ENCODE measurements at regions not wholly inside any gene's neighbourhood (a gene's known extent, or its start where the extent isn't known, plus 50 kb on each side); places are given as distances from the start of the nearest gene placed in this dataset.

- peaks cover 0 to 15% (median 2%) of the 10 kb centered on the region in 12 donors for H3K4me1 ChIP-seq
- intact Hi-C loops (cut with DNase I): loop anchor here (2.0 to 10.0 kb wide), 8 partner anchors 125 to 568 kb away; partner anchors contain the start of gene DLL1 (in 7 of the 10)
- no peak overlapping the region for H3K27ac ChIP-seq
- TF ChIP-seq POLR2A (IDR thresholded peaks at IDR 0.05): no peak
- TF ChIP-seq, protein P1, sequence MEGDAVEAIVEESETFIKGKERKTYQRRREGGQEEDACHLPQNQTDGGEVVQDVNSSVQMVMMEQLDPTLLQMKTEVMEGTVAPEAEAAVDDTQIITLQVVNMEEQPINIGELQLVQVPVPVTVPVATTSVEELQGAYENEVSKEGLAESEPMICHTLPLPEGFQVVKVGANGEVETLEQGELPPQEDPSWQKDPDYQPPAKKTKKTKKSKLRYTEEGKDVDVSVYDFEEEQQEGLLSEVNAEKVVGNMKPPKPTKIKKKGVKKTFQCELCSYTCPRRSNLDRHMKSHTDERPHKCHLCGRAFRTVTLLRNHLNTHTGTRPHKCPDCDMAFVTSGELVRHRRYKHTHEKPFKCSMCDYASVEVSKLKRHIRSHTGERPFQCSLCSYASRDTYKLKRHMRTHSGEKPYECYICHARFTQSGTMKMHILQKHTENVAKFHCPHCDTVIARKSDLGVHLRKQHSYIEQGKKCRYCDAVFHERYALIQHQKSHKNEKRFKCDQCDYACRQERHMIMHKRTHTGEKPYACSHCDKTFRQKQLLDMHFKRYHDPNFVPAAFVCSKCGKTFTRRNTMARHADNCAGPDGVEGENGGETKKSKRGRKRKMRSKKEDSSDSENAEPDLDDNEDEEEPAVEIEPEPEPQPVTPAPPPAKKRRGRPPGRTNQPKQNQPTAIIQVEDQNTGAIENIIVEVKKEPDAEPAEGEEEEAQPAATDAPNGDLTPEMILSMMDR (IDR thresholded peaks at IDR 0.05): peak in 1 of 12 donors; percentile 6
- ATAC-seq (peak in 2 of 4 donors; percentile 28 to 53), DNase-seq (peak in 1 of 5 donors; percentile 27)
- 60 to 75% (median 67%) methylated on average over 27 to 28 of the region's 28 CpGs for WGBS, 4 donors
- no peaks in the 10 kb centered on the region for H3K36me3 ChIP-seq
- peaks cover 0 to 14% (median 0%) of the 10 kb centered on the region in 9 donors for H3K27me3 ChIP-seq
- no peak overlapping the region for H3K4me3 ChIP-seq
- H3K9me3 ChIP-seq: no peaks in the 10 kb centered on the region
Observed at GRCh38 chr6:169959136-169960002, 207.9 kb downstream of the ERMARD start.

- WGBS, 4 donors: 94 to 96% (median 95%) methylated on average over 10 of the region's 10 CpGs
- no peaks in the 10 kb centered on the region for H3K36me3 ChIP-seq
- intact Hi-C loops (cut with DNase I): loop anchor here in 2 of 10 donors (10.0 kb wide), 2 partner anchors 556 to 566 kb away; no protein-coding TSS in a partner anchor
- TF ChIP-seq POLR2A (IDR thresholded peaks at IDR 0.05): no peak
- TF ChIP-seq, protein P1 (IDR thresholded peaks at IDR 0.05): no peak
- peaks cover 0 to 15% (median 2%) of the 10 kb centered on the region in 12 donors for H3K4me1 ChIP-seq
- no peak overlapping the region for H3K4me3 ChIP-seq
- DNase-seq (peak in 1 of 5 donors; percentile 1), ATAC-seq (no peak)
- no peak overlapping the region for H3K27ac ChIP-seq
- peaks cover 0 to 14% (median 0%) of the 10 kb centered on the region in 9 donors for H3K27me3 ChIP-seq
- H3K9me3 ChIP-seq: no peaks in the 10 kb centered on the region
Observed at GRCh38 chr6:169958510-169958909, 207.1 kb downstream of the ERMARD start.

DNA sequence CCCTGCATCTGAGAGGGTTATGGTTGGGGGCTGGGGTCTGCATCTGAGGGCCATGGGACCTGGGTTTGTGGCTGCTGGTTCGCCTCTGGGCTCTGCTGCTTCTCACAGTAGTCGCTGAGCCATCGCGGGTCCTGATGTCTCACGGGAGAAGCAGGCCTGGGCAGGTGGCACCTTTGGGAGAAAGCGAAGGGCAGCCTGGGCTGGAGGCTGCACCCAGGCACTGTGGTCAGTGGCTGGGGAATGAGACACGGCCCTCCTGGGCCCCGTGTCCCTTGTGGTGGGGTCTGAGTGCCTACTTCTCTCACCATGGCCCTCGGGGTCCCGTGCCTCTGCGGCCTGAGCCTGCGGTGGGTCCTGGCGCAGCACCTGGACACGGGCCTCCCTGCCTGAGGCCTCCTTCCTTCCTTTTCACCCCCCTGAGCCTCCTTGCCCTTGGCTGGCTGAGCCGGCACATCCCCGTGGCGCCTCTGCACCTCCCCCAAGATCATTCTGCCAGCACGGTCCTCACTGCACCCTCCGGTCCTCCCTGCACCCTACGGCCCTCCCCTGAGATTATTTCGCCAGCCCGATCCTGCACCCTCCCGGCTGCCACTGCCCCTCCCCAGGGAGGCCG lies 206.0 kb downstream of the ERMARD start:
- no peak for TF ChIP-seq POLR2A (IDR thresholded peaks at IDR 0.05)
- Histone ChIP-seq H3K4me1 (peaks cover 0 to 12% (median 2%) of the 10 kb centered on the region in 12 donors), H3K4me3 (no peak overlapping the region), H3K27ac (no peak overlapping the region), H3K9me3 (no peaks in the 10 kb centered on the region), H3K27me3 (peaks cover 0 to 10% (median 0%) of the 10 kb centered on the region in 9 donors), H3K36me3 (no peaks in the 10 kb centered on the region)
- DNase-seq (peak in 1 of 5 donors; percentile 4), ATAC-seq (no peak)
- intact Hi-C loops (cut with DNase I): loop anchor here in 2 of 10 donors (10.0 kb wide), 2 partner anchors 557 to 567 kb away; no protein-coding TSS in a partner anchor
- 88 to 90% (median 88%) methylated on average over 23 to 24 of the region's 24 CpGs for WGBS, 4 donors

DNA sequence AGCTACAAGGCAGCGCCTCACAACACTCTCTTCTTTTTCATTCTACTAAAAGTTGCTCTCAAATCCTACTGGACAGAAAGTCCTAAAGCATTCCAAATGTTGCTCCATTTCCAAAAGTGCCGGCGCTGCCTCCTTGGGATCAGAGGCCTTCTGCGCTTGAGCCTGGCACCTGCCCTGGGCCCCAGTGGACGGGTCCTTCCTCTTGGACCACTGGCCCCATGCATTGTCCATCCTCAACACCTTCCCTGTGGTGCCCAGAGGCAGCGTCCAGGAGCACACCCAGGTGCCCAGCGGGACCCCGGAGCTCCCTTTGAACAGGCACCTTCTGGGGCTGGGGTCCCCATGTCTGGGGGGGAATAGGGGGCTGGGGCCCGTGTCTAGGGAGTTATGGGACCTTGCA lies 205.2 kb downstream of the ERMARD start:
- 81 to 98% (median 93%) methylated on average over 7 to 9 of the region's 9 CpGs for WGBS, 4 donors
- peaks cover 0 to 5% (median 0%) of the 10 kb centered on the region in 9 donors for H3K27me3 ChIP-seq
- H3K4me3 ChIP-seq: no peak overlapping the region
- no peaks in the 10 kb centered on the region for H3K36me3 ChIP-seq
- DNase-seq (peak in 1 of 5 donors; percentile 3), ATAC-seq (no peak)
- TF ChIP-seq POLR2A (IDR thresholded peaks at IDR 0.05): no peak
- TF ChIP-seq, protein P1 (IDR thresholded peaks at IDR 0.05): no peak
- no peak overlapping the region for H3K27ac ChIP-seq
- intact Hi-C loops (cut with DNase I): loop anchor here in 2 of 10 donors (10.0 kb wide), 2 partner anchors 558 to 568 kb away; no protein-coding TSS in a partner anchor
- peaks cover 0 to 5% (median under 1%) of the 10 kb centered on the region in 12 donors for H3K4me1 ChIP-seq
- no peaks in the 10 kb centered on the region for H3K9me3 ChIP-seq
